Endothelial cell of umbilical vein (primary cell): ENCODE measurements at regions not wholly inside any gene's neighbourhood (a gene's known extent, or its start where the extent isn't known, plus 50 kb on each side); places are given as distances from the start of the nearest gene placed in this dataset.

Source experiments
- BruUV-seq: library from RNA; stranded (reverse); fragments of 400-500 nt; replicated peaks from 2 replicates; lab custom pipeline; 2021; lab: Mats Ljungman, UMichigan
- CTCF ChIA-PET: fragments of 300-600, 350-600 bp; sonication (Branson Sonifier 250); formaldehyde crosslinking; loops from one replicate; lab custom pipeline; 2021; ENCODE audit warnings: antibody characterized with exemption, inconsistent platforms; lab: Charles Lee
- POLR2A ChIA-PET: fragments of 300-600, 350-600 bp; sonication (Branson Sonifier 250); formaldehyde crosslinking; loops from one replicate; lab custom pipeline; 2021; ENCODE audit warnings: antibody characterized with exemption, inconsistent platforms; lab: Charles Lee
- DNase-seq: peaks from one replicate; pipeline ENCODE4 v3.0.0-alpha.2; 2011; ENCODE audit warnings: low read depth, low spot score
- FAIRE-seq: peaks from 2 replicates; lab custom pipeline; 2011; peaks lifted over from hg19 to GRCh38; lab: Jason Lieb, UNC
- H2AFZ ChIP-seq: 2 replicates; pipeline ENCODE4 v1.6.0; 2012; ENCODE audit warnings: low read depth, low read length, control low read depth, inconsistent platforms
- H3K27ac ChIP-seq: 2 replicates; pipeline ENCODE4 v1.5.1; 2011; ENCODE audit warnings: low read depth, mild to moderate bottlenecking, control low read depth, low read length, moderate library complexity; ENCODE audit not compliant: insufficient read depth
- H3K27me3 ChIP-seq, 2 experiments: 2 replicates each; pipeline versions ENCODE4 v1.6.0 to v1.6.1; 2011; ENCODE audit warnings: low read length in 2 of 2, mixed read lengths in 1 of 2; ENCODE audit not compliant: control insufficient read depth in 2 of 2, insufficient read depth in 2 of 2
- H3K36me3 ChIP-seq, 2 experiments: 2 replicates in 1 of 2; 3 replicates in 1 of 2; pipeline ENCODE4 v1.5.1; 2011; ENCODE audit warnings: low read length in 2 of 2, mild to moderate bottlenecking in 1 of 2, moderate library complexity in 1 of 2; ENCODE audit not compliant: control insufficient read depth in 2 of 2, insufficient read depth in 2 of 2; ENCODE audit errors: extremely low read depth in 1 of 2
- H3K4me1 ChIP-seq: 3 replicates; pipeline ENCODE4 v1.5.1; 2011; ENCODE audit warnings: mild to moderate bottlenecking, low read length; ENCODE audit not compliant: control insufficient read depth, insufficient read depth; ENCODE audit errors: extremely low read depth
- H3K4me2 ChIP-seq: 2 replicates; pipeline ENCODE4 v1.6.1; 2011; ENCODE audit warnings: low read length, control low read depth, mixed read lengths; ENCODE audit not compliant: insufficient read depth
- H3K4me3 ChIP-seq, 3 experiments: fragments of 200-600 bp in 1 of 3; sonication (generic), shearing (Covaris generic) in 1 of 3; replicated peaks in 1 of 3; 2 replicates each; pipeline ENCODE4 v1.5.1; 2011 to 2016; ENCODE audit warnings: control low read depth in 3 of 3, low read length in 3 of 3, mild to moderate bottlenecking in 2 of 3, inconsistent platforms in 1 of 3, low read depth in 1 of 3, moderate library complexity in 1 of 3; ENCODE audit not compliant: insufficient read depth in 1 of 3
- H3K79me2 ChIP-seq: 2 replicates; pipeline ENCODE4 v1.6.0; 2012; ENCODE audit warnings: low read length, inconsistent platforms; ENCODE audit not compliant: control insufficient read depth, insufficient read depth
- H3K9ac ChIP-seq: replicated peaks from 2 replicates; pipeline ENCODE3; 2011; ENCODE audit warnings: low read length, control low read depth; ENCODE audit not compliant: insufficient read depth; ENCODE audit errors: extremely low read depth
- H3K9me1 ChIP-seq: replicated peaks from 3 replicates; pipeline ENCODE4 v1.6.0; 2011; ENCODE audit warnings: mild to moderate bottlenecking, low read length; ENCODE audit not compliant: control insufficient read depth, insufficient read depth; ENCODE audit errors: extremely low read depth
- H3K9me3 ChIP-seq: replicated peaks from 2 replicates; pipeline ENCODE4 v1.5.1; 2012; ENCODE audit warnings: low read length, inconsistent platforms; ENCODE audit not compliant: control insufficient read depth, insufficient read depth
- H4K20me1 ChIP-seq: replicated peaks from 2 replicates; pipeline ENCODE3; 2011; ENCODE audit warnings: mild to moderate bottlenecking, low read length; ENCODE audit not compliant: control insufficient read depth, insufficient read depth; ENCODE audit errors: extremely low read depth
- EZH2 ChIP-seq: IDR thresholded peaks from 2 replicates; pipeline ENCODE4 v1.6.1; 2012; ENCODE audit warnings: borderline replicate concordance, low read depth, mild to moderate bottlenecking, moderate library complexity, low read length, inconsistent platforms; ENCODE audit not compliant: severe bottlenecking
- FOS ChIP-seq: IDR thresholded peaks from 2 replicates; pipeline ENCODE4 v1.6.1; 2011; ENCODE audit warnings: mild to moderate bottlenecking, low read length, moderate library complexity, borderline replicate concordance; ENCODE audit not compliant: insufficient read depth
- GATA2 ChIP-seq: IDR thresholded peaks from 2 replicates; pipeline ENCODE4 v1.7.0; 2011; ENCODE audit warnings: low read depth, mild to moderate bottlenecking, moderate library complexity, mixed read lengths, low read length; ENCODE audit not compliant: insufficient read length, insufficient read depth
- JUN ChIP-seq: IDR thresholded peaks from 2 replicates; pipeline ENCODE4 v1.6.1; 2011; ENCODE audit warnings: borderline replicate concordance, low read depth; ENCODE audit not compliant: insufficient read length, insufficient read depth
- MYC ChIP-seq: IDR thresholded peaks from one replicate; pipeline ENCODE4 v1.6.1; 2011; ENCODE audit warnings: mild to moderate bottlenecking, low read depth, low read length
- POLR2A ChIP-seq: IDR thresholded peaks from 2 replicates; pipeline ENCODE4 v1.6.1; 2012; ENCODE audit warnings: low read depth, mild to moderate bottlenecking, control low read depth, low read length
- POLR2AphosphoS5 ChIP-seq: IDR thresholded peaks from 2 replicates; pipeline ENCODE4 v1.6.1; 2012; ENCODE audit warnings: low read depth, mild to moderate bottlenecking, control low read depth, low read length, moderate library complexity; ENCODE audit not compliant: insufficient read depth
- dilution Hi-C: fragments of 300-500 bp; cut with MboI; formaldehyde crosslinking; loops from one replicate; pipeline ENCODE4 v1.15.0; 2019; ENCODE audit warnings: low sequenced_read_pairs; ENCODE audit not compliant: extremely low pct_ligation_motif_present
- intact Hi-C: fragments of 100-400 bp; cut with micrococcal nuclease; formaldehyde crosslinking; loops from one replicate; pipeline ENCODE4 v1.10.0; 2022
- TF ChIP-seq, protein P1 (sequence below): IDR thresholded peaks from 2 replicates; pipeline ENCODE4 v1.6.1; 2011; ENCODE audit not compliant: insufficient read depth, insufficient read length
- TF ChIP-seq, protein P2 (sequence below), 2 donors: IDR thresholded peaks; 1 replicate in 1 of 2; 2 replicates in 1 of 2; pipeline ENCODE4 v1.5.1; 2011; ENCODE audit warnings: low read length in 2 of 2, mild to moderate bottlenecking in 2 of 2, moderate library complexity in 2 of 2, control low read depth in 1 of 2, inconsistent platforms in 1 of 2, low read depth in 1 of 2; ENCODE audit not compliant: insufficient read depth in 1 of 2; ENCODE audit errors: extremely low read depth in 1 of 2

DNA sequence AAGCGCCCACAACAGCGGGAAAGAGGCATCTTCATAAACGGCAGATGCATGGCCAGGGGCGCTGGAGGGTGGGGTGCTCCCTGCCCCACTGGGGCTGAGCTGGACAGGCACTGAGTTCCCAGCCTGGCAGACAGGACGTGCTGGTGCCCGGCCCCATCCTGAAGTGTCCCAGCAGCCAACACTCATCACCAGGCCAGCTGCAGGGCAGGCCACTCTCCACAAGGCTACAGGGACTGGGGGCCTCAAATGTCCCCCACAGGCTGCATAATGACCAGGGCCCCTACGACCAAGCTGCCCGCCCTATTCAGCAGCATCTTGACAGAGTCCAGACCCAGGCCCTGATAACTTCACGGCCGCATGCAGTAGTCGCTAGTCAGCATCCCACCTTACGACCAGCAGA, 124.1 kb upstream of the IQSEC1 start:
- dilution Hi-C loops, result no loop called here
- Histone ChIP-seq H3K4me2 (no peak overlapping the region), H3K27ac (no peak overlapping the region), H3K4me1 (no peaks in the 10 kb centered on the region), H3K9me1 (no peaks in the 10 kb centered on the region), H3K9me3 (no peaks in the 10 kb centered on the region), H3K4me3 (no peak overlapping the region), H3K79me2 (no peaks in the 10 kb centered on the region), H3K9ac (no peak overlapping the region), H3K36me3 (no peaks in the 10 kb centered on the region), H2AFZ (no peak overlapping the region), H4K20me1 (no peaks in the 10 kb centered on the region), H3K27me3 (no peaks in the 10 kb centered on the region)
- intact Hi-C loops, result no loop called here
- BruUV-seq, result no TSS peak
- no peak for TF ChIP-seq EZH2
- no peak for TF ChIP-seq POLR2A
- TF ChIP-seq, protein P1, sequence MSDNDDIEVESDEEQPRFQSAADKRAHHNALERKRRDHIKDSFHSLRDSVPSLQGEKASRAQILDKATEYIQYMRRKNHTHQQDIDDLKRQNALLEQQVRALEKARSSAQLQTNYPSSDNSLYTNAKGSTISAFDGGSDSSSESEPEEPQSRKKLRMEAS, result no peak
- DNase-seq (no peak), FAIRE-seq (no peak)
- POLR2A ChIA-PET, result no interaction called here
- CTCF ChIA-PET, result no interaction called here

DNA sequence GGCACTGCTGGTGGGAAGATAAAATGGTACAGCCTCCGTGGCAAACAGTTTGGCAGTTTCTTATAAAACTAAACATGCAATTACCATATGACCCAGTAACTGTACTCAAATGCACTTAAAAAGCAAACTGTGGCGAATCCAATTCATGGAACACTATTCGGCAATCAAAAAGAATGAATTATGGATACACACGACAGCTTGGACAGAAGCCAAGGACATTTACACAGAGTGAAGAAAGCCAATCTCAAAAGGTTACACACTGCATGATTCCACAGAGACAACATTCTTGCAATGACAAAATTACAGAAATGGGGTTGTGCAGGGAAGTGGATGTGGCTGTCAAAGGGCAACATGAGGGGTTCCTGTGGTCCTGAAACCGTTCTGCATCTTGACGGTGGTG, 122.1 kb upstream of the IQSEC1 start:
- CTCF ChIA-PET, result no interaction called here
- H3K9ac ChIP-seq, result no peak overlapping the region
- H3K4me3 ChIP-seq, result no peak overlapping the region
- H3K36me3 ChIP-seq, result no peaks in the 10 kb centered on the region
- BruUV-seq, result no TSS peak
- no peaks in the 10 kb centered on the region for H3K9me1 ChIP-seq
- dilution Hi-C loops (no loop called here), intact Hi-C loops (no loop called here)
- H4K20me1 ChIP-seq, result no peaks in the 10 kb centered on the region
- no peaks in the 10 kb centered on the region for H3K27me3 ChIP-seq
- TF ChIP-seq POLR2A (no peak), POLR2AphosphoS5 (no peak), FOS (no peak), EZH2 (no peak), MYC (no peak), GATA2 (no peak), JUN (no peak)
- TF ChIP-seq, protein P2, sequence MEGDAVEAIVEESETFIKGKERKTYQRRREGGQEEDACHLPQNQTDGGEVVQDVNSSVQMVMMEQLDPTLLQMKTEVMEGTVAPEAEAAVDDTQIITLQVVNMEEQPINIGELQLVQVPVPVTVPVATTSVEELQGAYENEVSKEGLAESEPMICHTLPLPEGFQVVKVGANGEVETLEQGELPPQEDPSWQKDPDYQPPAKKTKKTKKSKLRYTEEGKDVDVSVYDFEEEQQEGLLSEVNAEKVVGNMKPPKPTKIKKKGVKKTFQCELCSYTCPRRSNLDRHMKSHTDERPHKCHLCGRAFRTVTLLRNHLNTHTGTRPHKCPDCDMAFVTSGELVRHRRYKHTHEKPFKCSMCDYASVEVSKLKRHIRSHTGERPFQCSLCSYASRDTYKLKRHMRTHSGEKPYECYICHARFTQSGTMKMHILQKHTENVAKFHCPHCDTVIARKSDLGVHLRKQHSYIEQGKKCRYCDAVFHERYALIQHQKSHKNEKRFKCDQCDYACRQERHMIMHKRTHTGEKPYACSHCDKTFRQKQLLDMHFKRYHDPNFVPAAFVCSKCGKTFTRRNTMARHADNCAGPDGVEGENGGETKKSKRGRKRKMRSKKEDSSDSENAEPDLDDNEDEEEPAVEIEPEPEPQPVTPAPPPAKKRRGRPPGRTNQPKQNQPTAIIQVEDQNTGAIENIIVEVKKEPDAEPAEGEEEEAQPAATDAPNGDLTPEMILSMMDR (IDR thresholded peaks at IDR 0.05; ENCODE audit: extremely low read depth in 1 of 2, insufficient read depth in 1 of 2, low read depth in 1 of 2, low read length in 2 of 2), result no peak
- TF ChIP-seq, protein P1, result no peak
- DNase-seq (no peak), FAIRE-seq (no peak)
- H3K79me2 ChIP-seq, result no peaks in the 10 kb centered on the region
- no peak overlapping the region for H2AFZ ChIP-seq
- no peak overlapping the region for H3K4me2 ChIP-seq
- no peaks in the 10 kb centered on the region for H3K9me3 ChIP-seq
- H3K27ac ChIP-seq, result no peak overlapping the region
- POLR2A ChIA-PET, result no interaction called here
- no peaks in the 10 kb centered on the region for H3K4me1 ChIP-seq
